ENCODE measurements at regions not wholly inside any gene's neighbourhood (a gene's known extent, or its start where the extent isn't known, plus 50 kb on each side); places are given as distances from the start of the nearest gene placed in this dataset.

DNA sequence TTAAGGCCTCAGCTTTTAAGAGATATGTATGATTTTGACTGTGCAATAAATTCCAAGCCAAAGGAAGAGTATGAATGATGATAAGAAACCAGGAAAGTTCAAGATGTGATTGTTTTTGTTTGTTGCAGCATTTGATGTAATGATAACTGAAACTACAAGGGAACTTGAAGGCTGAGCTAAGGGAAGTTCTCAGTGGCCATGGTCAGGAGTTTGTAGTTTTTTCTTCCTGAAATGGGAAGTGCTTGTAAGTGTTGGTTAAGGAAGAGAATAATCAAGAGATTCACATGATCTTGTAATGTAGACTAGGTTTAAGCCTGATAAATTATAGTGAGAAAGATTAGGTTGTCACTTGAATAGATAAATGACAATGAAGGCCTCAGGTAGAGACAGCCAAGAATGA, 53.4 kb downstream of the PTCHD4 start:
- DNase-seq (ENCODE audit: low spot score), result no peak

DNA sequence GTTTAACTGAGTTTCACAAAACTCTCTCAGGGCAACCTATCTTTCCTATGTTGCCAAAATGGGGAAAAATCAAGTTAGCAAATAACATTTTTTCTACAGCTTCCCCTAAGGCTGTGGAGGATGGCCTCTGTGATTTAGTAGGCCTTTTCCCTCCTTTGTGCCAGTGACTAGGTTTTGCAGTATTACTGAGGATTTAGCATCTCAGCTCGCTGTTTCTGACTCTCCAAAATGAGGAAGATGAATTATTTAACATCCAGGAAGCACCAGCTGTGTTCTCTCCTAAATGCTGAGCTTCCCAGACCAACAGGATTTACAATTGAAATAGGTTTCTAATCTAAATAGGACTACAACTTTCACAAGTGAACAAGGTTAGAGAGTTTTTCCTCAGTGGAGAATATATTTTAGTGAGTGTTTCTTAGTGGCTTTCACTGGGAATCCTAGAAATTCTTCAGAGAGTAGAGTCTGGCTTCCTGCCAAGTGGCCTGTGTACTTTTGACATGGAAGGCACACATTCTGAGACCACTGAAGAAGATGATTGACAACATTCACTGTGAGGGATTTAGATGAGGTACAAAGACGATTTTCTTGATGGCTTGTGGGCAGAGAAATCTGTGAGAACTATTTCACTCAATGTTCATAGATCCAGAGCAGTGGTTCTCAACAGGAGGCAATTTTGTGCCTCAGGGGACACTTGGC, 62.4 kb downstream of the PTCHD4 start:
- no peak for DNase-seq (ENCODE audit: low spot score)

DNA sequence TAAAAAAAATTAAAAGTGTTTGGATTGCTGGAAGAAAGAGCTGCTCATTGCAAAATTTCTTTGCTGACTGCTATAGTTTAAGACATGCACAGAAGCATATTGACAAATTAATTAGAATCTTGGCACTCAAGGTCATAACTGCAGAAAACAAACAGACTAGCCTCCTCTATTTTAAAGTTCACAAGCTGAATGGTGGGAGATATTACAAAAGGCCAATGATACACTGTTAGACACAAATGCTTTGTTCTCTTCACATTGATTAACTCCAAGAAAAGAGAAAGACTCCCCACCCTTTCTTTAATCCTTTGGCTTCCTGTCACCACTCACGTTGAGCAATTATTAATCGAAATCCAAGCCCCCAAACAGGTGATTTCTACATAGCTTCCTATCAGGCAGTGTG, 69.1 kb downstream of the PTCHD4 start:
- DNase-seq (ENCODE audit: low spot score), result no peak

DNA sequence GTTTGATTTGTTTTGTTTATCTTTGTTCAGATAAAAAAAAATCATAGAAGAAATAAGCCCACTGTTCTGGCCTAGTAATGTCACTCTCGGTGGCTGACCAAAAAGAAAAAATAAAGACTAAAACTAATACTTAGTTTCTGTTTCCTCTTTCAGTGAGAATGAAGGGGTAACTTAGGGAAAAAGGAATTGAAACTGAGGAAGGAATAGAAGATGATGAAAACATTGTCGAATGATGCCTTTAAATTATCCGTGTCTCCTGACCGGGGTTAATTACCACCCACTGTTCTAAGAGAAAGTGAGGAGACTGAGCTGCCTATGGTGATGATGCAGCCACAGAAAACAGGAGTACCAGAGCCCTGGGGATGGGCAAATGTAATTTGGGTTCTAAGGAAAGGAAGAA, 73.1 kb downstream of the PTCHD4 start:
- no peak for DNase-seq (ENCODE audit: low spot score)

DNA sequence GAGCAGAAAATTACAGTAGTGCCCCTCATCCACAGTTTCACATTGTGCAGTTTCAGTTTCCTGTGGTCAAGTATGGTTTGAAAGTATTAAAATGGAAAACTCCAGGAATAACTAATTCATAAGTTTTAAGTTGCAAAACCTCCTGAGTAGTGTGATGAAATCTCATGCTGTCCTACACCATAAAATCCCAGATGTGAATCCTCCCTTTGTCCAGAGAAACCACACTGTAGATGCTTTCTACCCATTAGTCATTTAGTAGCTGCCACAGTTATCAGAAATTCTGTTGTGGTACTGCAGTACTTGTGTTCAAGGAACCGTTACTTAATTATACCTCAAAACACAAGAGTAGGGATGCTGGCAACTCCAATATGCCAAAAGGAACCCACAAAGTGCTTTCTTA, 74.7 kb downstream of the PTCHD4 start:
- DNase-seq (ENCODE audit: low spot score), result no peak

DNA sequence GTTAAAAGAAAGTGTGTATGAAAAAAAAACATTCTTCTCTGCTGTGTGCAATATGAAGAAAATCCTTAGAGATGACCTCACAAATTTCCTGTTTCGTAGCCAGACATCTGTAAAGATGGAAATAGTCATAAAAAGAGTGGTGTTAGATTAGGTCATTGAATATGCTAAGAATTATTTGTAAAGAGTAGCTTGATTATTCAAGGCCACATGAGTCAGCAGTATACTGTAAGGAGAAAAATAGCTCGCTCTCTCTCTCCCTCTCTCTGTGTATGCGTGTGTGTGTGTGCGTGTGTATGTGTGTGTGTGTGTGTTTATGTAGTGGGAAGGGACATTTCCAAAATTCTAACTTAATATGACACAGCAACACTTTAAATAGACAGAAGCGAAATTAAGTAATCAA, 78.8 kb downstream of the PTCHD4 start:
- DNase-seq (ENCODE audit: low spot score), result peak; percentile 13

DNA sequence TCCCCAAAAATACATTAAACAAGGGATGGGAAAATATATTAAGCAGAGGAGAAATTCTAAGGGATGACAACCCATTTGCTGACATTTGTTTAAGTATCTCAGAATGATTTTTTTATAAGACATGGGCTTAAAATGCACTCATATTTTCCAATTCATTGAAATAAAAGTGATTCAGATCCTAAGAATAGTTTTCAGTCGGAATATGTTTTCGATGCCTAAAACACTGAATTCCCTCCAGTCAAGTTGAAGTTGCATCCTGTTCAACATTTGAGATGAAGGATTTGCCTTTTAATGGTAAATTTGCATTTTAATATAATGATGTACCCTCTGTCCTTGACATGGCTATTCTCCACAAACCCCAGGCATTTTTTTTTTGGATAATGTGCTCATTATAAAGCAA, 79.3 kb downstream of the PTCHD4 start:
- no peak for DNase-seq (ENCODE audit: low spot score)

DNA sequence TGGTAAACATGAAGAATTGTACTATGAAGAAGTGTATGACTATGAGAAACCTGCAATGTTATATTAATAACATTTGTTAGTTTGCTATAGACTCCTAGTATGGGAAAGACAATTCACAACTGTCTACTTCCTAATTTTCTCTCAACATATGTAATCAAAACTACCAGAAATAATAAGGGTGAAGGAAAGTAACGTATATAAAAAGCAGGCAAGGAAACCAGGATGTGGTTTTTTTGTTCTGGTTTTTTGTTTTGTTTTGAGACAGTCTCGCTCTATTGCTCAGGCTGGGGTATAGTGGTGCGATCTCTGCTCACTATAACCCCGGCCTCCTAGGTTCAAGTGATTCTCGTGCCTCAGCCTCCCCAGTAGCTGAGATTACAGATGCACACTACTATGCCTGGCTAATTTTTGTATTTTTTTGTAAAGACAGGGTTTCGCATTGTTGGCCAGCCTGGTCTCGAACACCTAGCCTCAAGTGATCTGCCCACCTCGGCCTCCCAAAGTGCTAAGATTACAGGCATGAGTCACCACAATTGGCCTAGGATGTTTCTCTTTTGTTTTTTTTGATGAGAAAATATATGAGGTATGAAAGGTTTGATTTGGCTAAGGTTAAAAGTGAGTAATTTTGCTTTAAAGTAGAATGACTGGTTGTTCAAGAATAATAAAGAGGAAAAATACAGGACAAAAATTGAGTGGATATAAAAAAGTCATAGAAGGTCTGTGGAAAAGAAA, 83.1 kb downstream of the PTCHD4 start:
- DNase-seq (ENCODE audit: low spot score), result no peak

DNA sequence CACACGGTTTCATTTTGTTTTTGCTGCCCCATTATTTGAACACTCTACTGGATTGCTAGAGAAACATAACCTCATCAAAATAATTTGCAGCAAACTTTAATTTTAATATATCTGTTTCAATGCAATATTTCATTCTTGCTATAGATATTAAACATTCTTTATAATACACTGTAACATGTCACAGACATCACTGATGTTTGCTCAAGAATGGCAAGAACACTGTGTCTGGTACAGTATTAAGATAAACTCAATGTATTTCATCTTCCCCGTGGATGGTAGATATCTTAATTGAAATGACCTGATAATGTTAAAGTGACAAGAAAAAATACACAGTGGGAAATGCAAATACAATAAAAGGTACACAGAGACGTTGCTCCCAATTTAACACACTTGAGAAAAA, 86.0 kb downstream of the PTCHD4 start:
- DNase-seq (ENCODE audit: low spot score), result no peak

DNA sequence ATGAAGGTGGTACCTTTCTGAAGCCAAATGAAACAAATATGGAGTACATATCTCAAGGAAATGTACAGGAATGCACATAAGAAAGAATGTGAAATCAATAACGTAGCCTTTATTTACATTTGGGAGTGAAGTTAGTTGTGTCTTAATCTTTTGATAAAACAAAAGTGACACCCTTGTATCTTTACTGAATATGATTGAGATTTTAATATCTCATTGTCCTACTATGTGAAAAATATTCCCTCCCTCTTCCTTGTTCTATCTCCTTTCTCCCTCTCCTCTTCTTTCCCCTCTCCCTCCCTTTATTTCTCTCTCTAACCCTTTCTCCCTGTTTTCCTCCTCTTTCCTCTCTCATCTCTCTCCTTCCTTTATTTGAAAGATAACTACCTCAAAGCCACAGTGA, 89.1 kb downstream of the PTCHD4 start:
- no peak for DNase-seq (ENCODE audit: low spot score)

DNA sequence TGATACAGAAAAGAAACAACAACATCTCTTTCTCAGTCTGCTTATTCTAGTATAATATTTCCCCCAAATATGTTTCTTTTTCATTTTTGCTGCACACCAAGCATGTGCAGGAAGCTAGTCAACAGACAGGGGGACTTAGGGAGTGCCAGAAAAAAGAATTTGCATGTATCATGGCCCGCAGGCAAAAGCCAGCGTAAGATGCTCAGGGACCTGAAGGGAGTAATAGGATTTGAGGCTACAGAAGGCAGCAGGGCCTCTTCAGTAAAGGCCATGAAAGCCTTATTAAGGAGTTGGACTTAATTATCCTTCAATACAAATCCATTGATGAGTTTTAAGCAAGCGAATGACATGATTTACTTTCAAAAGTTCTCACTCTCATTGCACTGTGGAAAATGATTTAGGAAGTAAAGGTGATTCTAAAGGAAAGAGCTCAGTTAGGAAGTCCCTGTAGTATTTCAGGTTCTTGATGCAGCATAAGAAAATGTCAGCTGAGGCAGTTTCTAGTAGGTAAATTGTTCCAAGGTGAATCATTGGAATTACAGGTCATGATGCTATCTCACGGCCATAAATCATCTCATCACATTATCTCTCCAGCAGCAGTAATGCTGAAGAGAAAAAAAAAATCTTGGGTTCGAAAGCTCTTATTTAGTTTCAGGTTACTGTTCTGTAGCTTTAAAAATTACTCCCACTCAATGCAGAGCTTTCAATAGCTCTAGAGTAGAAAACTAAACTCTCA, 94.8 kb downstream of the PTCHD4 start:
- DNase-seq (ENCODE audit: low spot score), result no peak

DNA sequence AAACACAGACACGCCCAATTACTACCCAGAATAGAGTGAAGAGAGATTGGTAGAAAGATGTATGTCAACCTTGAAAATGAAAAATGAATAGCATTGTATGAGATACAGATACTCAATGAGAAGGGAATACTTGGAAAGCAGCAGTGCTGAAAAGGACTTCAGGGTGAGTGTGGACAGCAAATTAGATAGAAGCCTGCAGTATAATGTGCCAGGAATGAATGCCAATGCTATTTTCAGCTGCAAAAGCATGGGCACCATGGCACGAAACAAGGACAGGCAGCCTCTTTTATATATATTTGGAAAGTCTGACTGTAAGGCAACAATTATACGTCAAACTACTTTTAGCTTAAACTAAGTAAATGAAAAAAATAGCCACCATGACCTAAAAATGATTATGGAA, 118.2 kb downstream of the PTCHD4 start:
- no peak for DNase-seq (ENCODE audit: low spot score)

DNA sequence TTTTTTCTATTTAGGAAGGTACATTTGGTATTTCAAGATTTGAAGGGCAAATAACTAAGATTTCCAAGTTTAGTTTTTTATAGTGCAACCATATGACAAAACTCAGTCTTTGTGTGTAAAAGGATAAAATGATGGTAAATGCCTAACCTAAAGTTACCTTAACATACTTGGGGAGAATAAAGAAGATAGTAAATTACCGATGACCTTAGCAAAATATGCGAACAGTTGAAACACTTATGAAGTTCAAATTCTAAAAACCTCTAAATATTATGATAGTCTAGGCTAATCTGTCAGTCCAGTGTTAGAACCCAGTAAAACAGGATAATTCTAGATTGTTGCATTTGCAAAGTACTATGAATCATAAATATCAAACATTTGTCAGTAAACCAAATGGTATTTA, 127.5 kb downstream of the PTCHD4 start:
- no peak for DNase-seq (ENCODE audit: low spot score)

DNA sequence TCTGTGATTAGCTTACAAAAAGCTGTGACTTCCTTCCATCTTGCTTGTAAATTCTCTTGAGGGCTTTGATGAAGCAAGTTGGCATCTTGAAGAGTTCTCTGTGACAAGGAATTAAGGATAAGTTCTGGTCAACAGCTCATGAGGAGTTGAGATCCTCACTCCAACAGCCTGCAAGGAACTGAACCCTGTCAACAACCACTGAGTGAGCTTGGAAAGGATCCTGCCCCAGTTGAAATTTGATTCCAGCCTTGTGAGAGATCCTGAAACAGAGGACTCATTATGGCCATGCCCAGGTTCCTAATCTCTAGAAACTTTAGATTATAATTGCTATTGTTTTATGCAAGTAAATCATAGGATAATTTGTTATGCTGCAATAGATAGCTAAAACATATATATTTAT, 133.7 kb downstream of the PTCHD4 start:
- no peak for DNase-seq (ENCODE audit: low spot score)

DNA sequence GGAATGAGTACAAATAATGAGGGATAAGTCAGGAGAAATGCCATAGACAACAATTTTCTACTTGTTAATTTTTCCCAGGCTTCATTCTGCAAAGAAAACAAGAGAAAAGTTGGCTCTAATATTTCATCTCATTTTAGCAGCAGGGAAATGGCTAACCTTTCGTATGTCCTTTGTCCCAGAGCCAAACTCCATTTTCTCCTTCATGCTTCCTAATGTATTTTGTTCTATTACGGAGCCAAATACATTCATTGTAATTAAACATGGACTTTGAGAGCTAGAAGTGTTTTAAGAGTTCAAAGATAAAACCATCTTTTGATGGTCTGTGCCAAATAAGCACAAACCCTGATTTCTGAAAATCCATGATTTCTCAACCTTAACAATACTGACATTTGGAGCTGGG, 136.9 kb downstream of the PTCHD4 start:
- DNase-seq (ENCODE audit: low spot score), result no peak

DNA sequence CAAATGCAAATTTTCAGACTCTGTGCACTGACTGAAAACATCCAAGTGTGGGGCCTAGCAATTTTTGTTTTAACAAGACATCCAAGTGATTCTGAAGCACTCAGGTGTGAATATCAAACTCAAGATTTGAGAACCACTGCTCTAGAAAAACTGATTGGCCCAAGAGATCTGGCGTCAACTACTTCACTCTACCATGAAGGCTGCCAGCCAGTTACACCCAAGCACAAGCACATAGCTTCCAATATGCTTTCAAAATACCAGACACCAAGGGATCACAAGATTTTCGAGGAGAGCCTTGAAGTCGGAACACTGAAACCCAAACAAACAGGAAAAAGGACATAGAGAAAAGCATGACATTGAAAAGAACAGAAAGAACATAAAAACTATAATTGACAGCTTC, 140.2 kb downstream of the PTCHD4 start:
- no peak for DNase-seq (ENCODE audit: low spot score)

DNA sequence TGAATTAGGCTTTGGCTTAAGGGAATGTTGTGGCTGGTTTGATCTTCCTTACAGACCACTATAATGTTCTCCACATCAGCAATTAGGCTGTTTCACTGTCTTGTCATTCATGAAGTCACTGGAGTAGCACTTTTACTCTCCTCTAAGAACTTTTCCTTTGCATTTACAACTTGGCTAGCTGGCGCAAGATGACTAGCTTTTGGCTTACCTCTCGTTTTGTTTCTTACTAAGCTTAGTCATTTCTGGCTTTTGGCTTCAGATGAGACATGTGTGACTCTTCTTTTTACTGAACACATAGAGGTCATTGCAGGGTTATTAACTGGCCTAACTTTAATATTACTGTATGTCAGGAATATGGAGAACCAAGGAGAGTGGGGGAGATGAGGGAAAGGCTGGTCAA, 143.2 kb downstream of the PTCHD4 start:
- DNase-seq (ENCODE audit: low spot score), result no peak

DNA sequence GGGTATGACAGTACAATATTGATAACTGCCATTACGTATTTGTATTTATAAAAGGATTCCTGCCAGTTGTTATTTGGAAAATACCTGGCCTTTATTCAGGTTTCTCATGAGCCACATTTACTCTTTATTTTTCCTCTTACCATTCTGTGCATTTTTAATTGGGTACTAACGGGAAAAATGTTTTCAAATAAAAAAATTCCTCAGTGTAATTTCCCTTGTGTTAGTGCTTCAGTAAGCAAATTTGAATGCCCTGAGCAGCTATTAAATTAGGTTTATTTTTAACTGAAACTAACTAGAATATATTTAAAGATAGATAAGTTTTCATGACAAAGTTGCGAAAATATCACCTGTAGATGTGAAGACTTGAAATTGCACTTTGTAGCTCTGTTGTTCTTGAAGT, 146.0 kb downstream of the PTCHD4 start:
- DNase-seq (ENCODE audit: low spot score), result no peak

DNA sequence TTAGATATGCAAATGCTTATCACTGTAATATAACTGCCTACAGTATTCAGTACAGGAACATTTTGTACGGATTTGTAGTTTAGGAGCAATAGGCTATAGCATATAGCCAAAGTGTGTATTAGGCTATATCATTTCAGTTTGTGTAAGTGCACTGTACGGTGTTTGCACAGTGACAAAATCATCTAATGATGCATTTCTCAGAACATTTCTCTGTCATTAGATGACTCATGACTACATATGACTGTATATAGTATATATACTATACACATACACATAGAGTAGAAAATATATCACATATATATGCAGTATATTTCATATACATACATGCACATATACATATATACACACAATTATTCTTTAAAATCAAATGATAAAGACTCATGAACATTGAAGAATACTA, 158.4 kb downstream of the PTCHD4 start:
- no peak for DNase-seq (ENCODE audit: low spot score)

DNA sequence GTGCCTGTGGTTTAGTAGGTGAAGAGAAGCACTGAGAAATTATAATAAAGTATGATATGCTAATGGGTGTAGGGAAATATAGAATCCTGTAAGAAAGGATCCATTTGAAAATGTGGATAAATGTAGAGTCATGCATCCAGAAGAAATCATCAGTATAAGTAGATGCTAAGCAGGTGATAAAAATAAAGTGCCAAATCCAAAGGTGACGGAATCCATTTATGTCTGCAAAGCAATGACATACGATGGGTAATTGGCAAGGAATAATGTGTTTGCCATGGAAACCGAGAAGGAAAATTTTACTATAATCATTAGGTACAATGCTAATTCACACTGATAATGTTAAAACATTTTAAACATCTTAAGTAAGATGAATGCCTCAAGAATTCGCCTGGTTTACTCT, 163.0 kb downstream of the OPN5 start:
- no peak for DNase-seq (ENCODE audit: low spot score)

DNA sequence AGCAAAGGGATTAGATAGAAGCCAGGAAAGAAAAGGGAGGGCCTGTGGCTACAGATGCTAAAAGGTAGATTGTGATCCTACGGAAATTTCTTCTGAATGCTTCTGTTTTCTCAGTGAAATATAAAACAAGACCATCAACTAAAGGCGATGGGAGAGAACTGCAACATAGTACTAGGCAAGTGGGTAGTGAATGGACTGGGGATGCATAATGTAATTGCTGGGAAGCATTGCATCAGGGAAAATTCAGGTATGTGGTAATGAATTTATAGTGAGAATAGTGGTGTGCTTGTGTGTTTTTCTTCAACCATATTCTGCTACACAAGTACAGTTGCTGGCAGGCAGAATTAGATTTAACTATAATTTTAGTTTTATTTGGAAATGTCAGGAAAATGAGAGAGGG, 156.6 kb downstream of the OPN5 start:
- DNase-seq (ENCODE audit: low spot score), result no peak

DNA sequence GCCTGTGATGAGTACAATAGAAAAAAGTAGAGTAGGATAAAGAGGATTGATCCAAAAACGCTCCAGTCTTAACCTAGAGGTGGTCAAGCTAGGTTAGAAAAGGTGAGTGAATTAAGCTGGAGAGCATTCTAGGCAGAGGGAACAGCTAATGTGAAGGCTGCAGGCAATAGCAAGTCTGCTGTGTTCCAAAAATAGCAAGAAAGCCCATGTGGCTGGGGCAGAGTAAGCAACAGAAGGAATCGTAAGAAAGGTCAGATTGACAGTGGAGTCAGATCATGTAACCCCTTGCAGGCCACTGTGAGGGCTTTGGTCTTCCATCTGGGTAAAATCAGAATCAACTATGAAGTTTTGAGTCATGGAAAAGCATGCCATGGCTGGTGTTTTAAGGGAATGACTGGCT, 155.0 kb downstream of the OPN5 start:
- no peak for DNase-seq (ENCODE audit: low spot score)

DNA sequence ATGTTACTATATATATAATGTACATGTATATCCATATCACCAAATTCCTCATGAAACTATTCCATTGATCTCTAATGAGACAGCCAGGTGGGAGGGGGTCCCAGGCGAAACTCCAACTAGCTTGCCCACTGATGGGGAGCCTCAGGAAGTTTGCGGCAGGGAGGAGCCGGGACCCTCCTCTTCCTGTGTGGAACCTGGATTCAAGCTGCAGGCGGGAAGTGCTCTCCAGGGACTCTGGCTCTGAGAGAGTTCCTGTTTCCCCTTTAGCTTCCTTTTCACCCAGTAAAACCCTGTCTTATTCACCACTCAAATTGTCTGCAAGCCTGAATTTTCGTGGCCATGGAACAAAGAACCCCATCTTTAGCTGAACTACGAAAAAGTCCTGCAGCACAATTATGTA, 152.2 kb downstream of the OPN5 start:
- no peak for DNase-seq (ENCODE audit: low spot score)
